ENCODE measurements at regions not wholly inside any gene's neighbourhood (a gene's known extent, or its start where the extent isn't known, plus 50 kb on each side); places are given as distances from the start of the nearest gene placed in this dataset.

GRCh38 chr6:76451926-76452709 is 379.7 kb upstream of the IMPG1 start:
- no peak overlapping the region for H3K4me3 ChIP-seq
- H3K4me1 ChIP-seq = no peaks in the 10 kb centered on the region
- no peak overlapping the region for H3K27ac ChIP-seq
- H3K27me3 ChIP-seq = no peaks in the 10 kb centered on the region
- intact Hi-C loops (cut with DNase I) = no loop called here
- H3K9me3 ChIP-seq = no peaks in the 10 kb centered on the region
- DNase-seq (ENCODE audit: low spot score in 2 of 2) = no peak
- no peak for TF ChIP-seq CTCF (IDR thresholded peaks at IDR 0.05)
- H3K36me3 ChIP-seq = no peaks in the 10 kb centered on the region

GRCh38 chr6:76448109-76448508 is 375.6 kb upstream of the IMPG1 start:
- intact Hi-C loops (cut with DNase I) = no loop called here
- no peak overlapping the region for H3K27ac ChIP-seq
- TF ChIP-seq CTCF (IDR thresholded peaks at IDR 0.05) = no peak

DNA sequence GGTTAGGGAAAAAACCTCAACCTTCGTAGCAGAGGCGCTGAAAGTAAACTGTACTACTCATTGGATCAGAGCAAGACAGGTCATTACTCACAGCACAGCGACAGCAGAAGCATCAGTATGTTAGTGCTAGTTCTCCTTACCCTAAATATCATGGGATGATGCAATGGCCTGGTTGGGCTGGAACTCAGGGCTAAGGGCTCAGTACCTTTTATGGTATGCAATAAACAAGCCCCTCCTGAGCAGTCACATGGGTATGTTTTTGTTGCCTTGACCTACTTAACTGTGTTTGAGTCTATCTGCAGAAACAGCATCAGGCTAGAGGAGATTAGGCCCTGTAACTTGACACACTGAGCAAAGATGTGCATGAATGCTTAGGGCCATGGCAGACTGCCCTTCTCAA is 369.4 kb upstream of the IMPG1 start:
- no peaks in the 10 kb centered on the region for H3K9me3 ChIP-seq
- H3K4me1 ChIP-seq = no peaks in the 10 kb centered on the region
- no peaks in the 10 kb centered on the region for H3K27me3 ChIP-seq
- DNase-seq (ENCODE audit: low spot score in 2 of 2) = no peak
- intact Hi-C loops (cut with DNase I) = no loop called here
- H3K27ac ChIP-seq = no peak overlapping the region
- H3K4me3 ChIP-seq = no peak overlapping the region
- TF ChIP-seq CTCF (IDR thresholded peaks at IDR 0.05) = no peak
- no peaks in the 10 kb centered on the region for H3K36me3 ChIP-seq

More at GRCh38 chr6:76448109-76448508, 375.6 kb upstream of the IMPG1 start:
- Histone ChIP-seq H3K4me1 (no peaks in the 10 kb centered on the region), H3K9me3 (no peaks in the 10 kb centered on the region), H3K4me3 (no peak overlapping the region), H3K36me3 (no peaks in the 10 kb centered on the region), H3K27me3 (no peaks in the 10 kb centered on the region)
- no peak for DNase-seq (ENCODE audit: low spot score in 2 of 2)

- no peak for DNase-seq (ENCODE audit: low spot score in 2 of 2)
- Histone ChIP-seq H3K36me3 (no peaks in the 10 kb centered on the region), H3K27me3 (no peaks in the 10 kb centered on the region), H3K9me3 (no peaks in the 10 kb centered on the region), H3K4me1 (no peaks in the 10 kb centered on the region), H3K27ac (no peak overlapping the region), H3K4me3 (no peak overlapping the region)
- intact Hi-C loops (cut with DNase I) = no loop called here
- no peak for TF ChIP-seq CTCF (IDR thresholded peaks at IDR 0.05)
Measured at GRCh38 chr6:76439811-76440210, 367.3 kb upstream of the IMPG1 start.

GRCh38 chr6:76438768-76439167 is 366.3 kb upstream of the IMPG1 start:
- DNase-seq (ENCODE audit: low spot score in 2 of 2) = no peak
- Histone ChIP-seq H3K4me3 (no peak overlapping the region), H3K27ac (no peak overlapping the region), H3K27me3 (no peaks in the 10 kb centered on the region), H3K9me3 (no peaks in the 10 kb centered on the region), H3K4me1 (no peaks in the 10 kb centered on the region), H3K36me3 (no peaks in the 10 kb centered on the region)
- TF ChIP-seq CTCF (IDR thresholded peaks at IDR 0.05) = no peak
- intact Hi-C loops (cut with DNase I) = no loop called here
